K562 (cell line): ENCODE measurements at regions not wholly inside any gene's neighbourhood (a gene's known extent, or its start where the extent isn't known, plus 50 kb on each side); places are given as distances from the start of the nearest gene placed in this dataset.

Experiments
- CREM ChIP-seq: IDR thresholded peaks from 2 replicates; pipeline ENCODE4 v1.6.1; 2014; ENCODE audit warnings: antibody characterized with exemption, low read depth
- ETV6 ChIP-seq, 3 experiments: fragments of 150-350 bp in 1 of 3; sonication (generic) in 1 of 3; formaldehyde crosslinking in 1 of 3; IDR thresholded peaks; 2 replicates each; pipeline versions ENCODE4 v1.6.1 to v1.8.0; 2014 to 2022; ENCODE audit warnings: borderline replicate concordance in 2 of 3, low read depth in 2 of 3, antibody characterized with exemption in 1 of 3, low read length in 1 of 3, mild to moderate bottlenecking in 1 of 3, missing genetic modification reagents in 1 of 3
- FOXM1 ChIP-seq, 2 experiments: fragments of 450-650 bp in 1 of 2; sonication (generic) in 1 of 2; formaldehyde crosslinking in 1 of 2; IDR thresholded peaks; 2 replicates each; pipeline versions ENCODE4 v1.6.1 to v1.9.0; 2017 to 2022; ENCODE audit warnings: low read depth in 2 of 2, mild to moderate bottlenecking in 2 of 2, missing genetic modification reagents in 1 of 2, moderate library complexity in 1 of 2
- HDAC1 ChIP-seq, 2 experiments: fragments of 450-650 bp; IDR thresholded peaks; 2 replicates each; pipeline ENCODE4 v1.6.1; 2016 to 2017; ENCODE audit warnings: inconsistent platforms in 1 of 2, mild to moderate bottlenecking in 1 of 2, moderate library complexity in 1 of 2
- KAT7 ChIP-seq: sonication (generic); formaldehyde crosslinking; IDR thresholded peaks from 2 replicates; pipeline ENCODE4 v1.8.0; 2022; ENCODE audit warnings: missing genetic modification reagents, mild to moderate bottlenecking, borderline replicate concordance
- MAFG ChIP-seq: fragments of 450-650 bp; conservative IDR thresholded peaks from 2 replicates; pipeline ENCODE4 v1.6.1; 2016; ENCODE audit warnings: missing genetic modification characterization, missing compliant biosample characterization
- NCOA4 ChIP-seq: fragments of 450-650 bp; IDR thresholded peaks from 2 replicates; pipeline ENCODE4 v1.6.1; 2018; ENCODE audit warnings: mild to moderate bottlenecking; ENCODE audit not compliant: partially characterized antibody
- NFATC3 ChIP-seq: fragments of 450-650 bp; IDR thresholded peaks from 2 replicates; pipeline ENCODE4 v1.6.1; 2017; ENCODE audit warnings: mild to moderate bottlenecking
- PHF8 ChIP-seq: fragments of 200-600 bp; sonication (generic); IDR thresholded peaks from 2 replicates; pipeline ENCODE4 v1.6.1; 2012; ENCODE audit warnings: mixed run types, mild to moderate bottlenecking, inconsistent platforms, low read length, moderate library complexity, borderline replicate concordance
- POLR2A ChIP-seq: fragments of 450-650 bp; conservative IDR thresholded peaks from 2 replicates; pipeline ENCODE4 v1.6.1; 2016
- POLR2AphosphoS2 ChIP-seq: IDR thresholded peaks from 2 replicates; pipeline ENCODE4 v1.6.1; 2012; ENCODE audit warnings: low read length, improper control_type of control experiment
- ZNF24 ChIP-seq: fragments of 450-650 bp; IDR thresholded peaks from 2 replicates; pipeline ENCODE4 v1.6.1; 2016
- TF ChIP-seq, protein P1 (sequence below), 3 experiments: IDR thresholded peaks in 2 of 3; conservative IDR thresholded peaks in 1 of 3; 2 replicates each; pipeline ENCODE4 v1.5.1; 2011 to 2012; ENCODE audit warnings: low read length in 3 of 3, mild to moderate bottlenecking in 3 of 3, control low read depth in 2 of 3, improper control_type of control experiment in 1 of 3, inconsistent platforms in 1 of 3, low read depth in 1 of 3, mixed read lengths in 1 of 3, moderate library complexity in 1 of 3; ENCODE audit not compliant: insufficient read depth in 2 of 3

DNA sequence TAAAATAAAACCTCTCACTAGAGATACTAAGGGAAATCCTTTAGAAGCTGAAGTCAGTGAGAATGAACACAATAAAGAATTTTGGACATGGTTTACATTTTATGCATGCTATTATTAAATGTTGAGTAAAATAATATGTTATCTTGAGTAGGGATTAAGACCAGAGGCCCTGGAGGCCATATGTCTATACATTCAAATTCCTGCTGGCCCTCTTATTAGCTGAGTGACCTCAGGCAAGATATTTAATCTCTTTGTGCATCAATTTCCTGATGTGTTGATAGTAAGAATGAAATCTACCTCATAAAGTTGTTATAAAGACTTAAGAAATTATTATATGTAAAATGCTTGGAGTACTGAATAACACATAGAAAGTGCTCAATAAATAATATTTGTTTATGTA, 281.1 kb upstream of the KLF4 start:
- TF ChIP-seq POLR2A: no peak
- TF ChIP-seq POLR2AphosphoS2: no peak
- TF ChIP-seq NFATC3: no peak
- TF ChIP-seq, protein P1, sequence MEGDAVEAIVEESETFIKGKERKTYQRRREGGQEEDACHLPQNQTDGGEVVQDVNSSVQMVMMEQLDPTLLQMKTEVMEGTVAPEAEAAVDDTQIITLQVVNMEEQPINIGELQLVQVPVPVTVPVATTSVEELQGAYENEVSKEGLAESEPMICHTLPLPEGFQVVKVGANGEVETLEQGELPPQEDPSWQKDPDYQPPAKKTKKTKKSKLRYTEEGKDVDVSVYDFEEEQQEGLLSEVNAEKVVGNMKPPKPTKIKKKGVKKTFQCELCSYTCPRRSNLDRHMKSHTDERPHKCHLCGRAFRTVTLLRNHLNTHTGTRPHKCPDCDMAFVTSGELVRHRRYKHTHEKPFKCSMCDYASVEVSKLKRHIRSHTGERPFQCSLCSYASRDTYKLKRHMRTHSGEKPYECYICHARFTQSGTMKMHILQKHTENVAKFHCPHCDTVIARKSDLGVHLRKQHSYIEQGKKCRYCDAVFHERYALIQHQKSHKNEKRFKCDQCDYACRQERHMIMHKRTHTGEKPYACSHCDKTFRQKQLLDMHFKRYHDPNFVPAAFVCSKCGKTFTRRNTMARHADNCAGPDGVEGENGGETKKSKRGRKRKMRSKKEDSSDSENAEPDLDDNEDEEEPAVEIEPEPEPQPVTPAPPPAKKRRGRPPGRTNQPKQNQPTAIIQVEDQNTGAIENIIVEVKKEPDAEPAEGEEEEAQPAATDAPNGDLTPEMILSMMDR (IDR thresholded peaks at IDR 0.05 in 2 of 3, conservative IDR thresholded peaks at IDR 0.05 in 1 of 3; ENCODE audit: insufficient read depth in 2 of 3, low read depth in 1 of 3, low read length in 3 of 3): no peak
- TF ChIP-seq CREM: no peak
- no peak for TF ChIP-seq ETV6 (IDR thresholded peaks at IDR 0.05; ENCODE audit: borderline replicate concordance in 1 of 2, low read depth in 2 of 2, low read length in 1 of 2)
- no peak for TF ChIP-seq ETV6 (CRISPR knock-in tag; IDR thresholded peaks at IDR 0.05; ENCODE audit: borderline replicate concordance)
- TF ChIP-seq NCOA4: no peak
- TF ChIP-seq KAT7 (CRISPR knock-in tag): no peak
- TF ChIP-seq FOXM1 (IDR thresholded peaks at IDR 0.05; ENCODE audit: low read depth): no peak
- TF ChIP-seq FOXM1 (CRISPR knock-in tag; IDR thresholded peaks at IDR 0.05; ENCODE audit: low read depth): no peak
- no peak for TF ChIP-seq HDAC1 (IDR thresholded peaks at IDR 0.05)
- TF ChIP-seq MAFG (tag): no peak
- TF ChIP-seq PHF8: no peak
- no peak for TF ChIP-seq ZNF24
